HCT116 (cell line): ENCODE measurements at regions not wholly inside any gene's neighbourhood (a gene's known extent, or its start where the extent isn't known, plus 50 kb on each side); places are given as distances from the start of the nearest gene placed in this dataset.

Source experiments
- ATAC-seq: fragments of 200-7000 bp; cut with Tn5 transposase; 2 replicates; pipeline ENCODE4 v1.9.1; 2020; ENCODE audit warnings: mild to moderate bottlenecking, moderate library complexity
- BruUV-seq: library from RNA; stranded (reverse); fragments of 400-500 nt; replicated peaks from 2 replicates; lab custom pipeline; 2021; lab: Mats Ljungman, UMichigan
- CTCF ChIA-PET: fragments of 300-600 bp; sonication (Branson Sonifier 250); formaldehyde crosslinking; loops from one replicate; lab custom pipeline; 2021; ENCODE audit warnings: antibody characterized with exemption; lab: Charles Lee
- POLR2A ChIA-PET: fragments of 300-600, 350-600 bp; sonication (Branson Sonifier 250); formaldehyde crosslinking; loops from one replicate; lab custom pipeline; 2021; ENCODE audit warnings: antibody characterized with exemption; lab: Charles Lee
- RAD21 ChIA-PET, 2 experiments: fragments of 300-600 bp; sonication (Branson Sonifier 250); formaldehyde crosslinking; loops; one replicate each; lab custom pipeline; 2023; ENCODE audit warnings: low total read pairs in 2 of 2; ENCODE audit not compliant: uncharacterized antibody in 2 of 2, unreplicated experiment in 2 of 2, low non-redundant PET in 1 of 2; lab: Charles Lee
- DNase-seq: peaks from one replicate; pipeline ENCODE4 v3.0.0-alpha.2; 2010; ENCODE audit warnings: low read depth, low spot score
- H2AFZ ChIP-seq: fragments of 200-600 bp; shearing (Covaris generic), sonication (generic); 2 replicates; pipeline ENCODE4 v1.6.1; 2017; ENCODE audit warnings: low read depth, mixed run types, mixed read lengths, antibody characterized with exemption, low read length; ENCODE audit not compliant: poor library complexity, severe bottlenecking
- H3K27ac ChIP-seq: 2 replicates; pipeline ENCODE4 v1.5.1; 2012; ENCODE audit warnings: low read depth, low read length
- H3K27me3 ChIP-seq: fragments of 200-600 bp; sonication (generic); 2 replicates; pipeline ENCODE4 v1.6.1; 2016; ENCODE audit warnings: mixed run types, low read length, mixed read lengths; ENCODE audit not compliant: insufficient read depth
- H3K36me3 ChIP-seq, 2 experiments: fragments of 200-500 bp in 1 of 2; fragments of 200-600 bp in 1 of 2; sonication (Bioruptor generic) in 1 of 2; sonication (generic) in 1 of 2; 2 replicates each; pipeline versions ENCODE4 v1.5.1 to v1.6.1; 2014 to 2016; ENCODE audit warnings: low read length in 2 of 2, inconsistent platforms in 1 of 2, mixed read lengths in 1 of 2, mixed run types in 1 of 2; ENCODE audit not compliant: insufficient read depth in 2 of 2, control insufficient read depth in 1 of 2
- H3K4me1 ChIP-seq, 2 experiments: fragments of 200-600 bp in 1 of 2; sonication (generic) in 1 of 2; 2 replicates each; pipeline versions ENCODE4 v1.5.1 to v1.6.1; 2012 to 2017; ENCODE audit warnings: low read length in 2 of 2, inconsistent platforms in 1 of 2, mild to moderate bottlenecking in 1 of 2, mixed read lengths in 1 of 2, mixed run types in 1 of 2, moderate library complexity in 1 of 2; ENCODE audit not compliant: insufficient read depth in 2 of 2, control insufficient read depth in 1 of 2
- H3K4me2 ChIP-seq: fragments of 200-600 bp; sonication (generic); 2 replicates; pipeline ENCODE4 v1.6.1; 2017; ENCODE audit warnings: mixed run types, low read length, mixed read lengths
- H3K4me3 ChIP-seq, 2 experiments: fragments of 200-600 bp in 1 of 2; sonication (generic) in 1 of 2; replicated peaks in 1 of 2; 2 replicates each; pipeline ENCODE4 v1.5.1; 2011 to 2016; ENCODE audit warnings: low read length in 2 of 2, control low read depth in 1 of 2, low read depth in 1 of 2, mild to moderate bottlenecking in 1 of 2, mixed read lengths in 1 of 2, mixed run types in 1 of 2
- H3K79me2 ChIP-seq: fragments of 200-600 bp; sonication (generic); 2 replicates; pipeline ENCODE4 v1.6.1; 2017; ENCODE audit warnings: mild to moderate bottlenecking, mixed run types, low read length, moderate library complexity, mixed read lengths; ENCODE audit not compliant: insufficient read depth
- H3K9ac ChIP-seq: fragments of 200-600 bp; sonication (generic); 2 replicates; pipeline ENCODE4 v1.6.1; 2016; ENCODE audit warnings: low read length, mixed read lengths
- H3K9me2 ChIP-seq: fragments of 200-600 bp; sonication (generic), shearing (Covaris generic); 2 replicates; pipeline ENCODE4 v1.6.1; 2017; ENCODE audit warnings: mixed run types, mild to moderate bottlenecking, moderate library complexity; ENCODE audit not compliant: insufficient read depth
- H3K9me3 ChIP-seq, 2 experiments: fragments of 200-500 bp in 1 of 2; fragments of 200-600 bp in 1 of 2; sonication (Bioruptor generic) in 1 of 2; sonication (generic) in 1 of 2; 2 replicates each; pipeline ENCODE4 v1.6.1; 2014 to 2017; ENCODE audit warnings: low read length in 2 of 2, mixed read lengths in 2 of 2, inconsistent platforms in 1 of 2, low read depth in 1 of 2, mild to moderate bottlenecking in 1 of 2, mixed run types in 1 of 2, moderate library complexity in 1 of 2; ENCODE audit not compliant: control insufficient read depth in 1 of 2, insufficient read depth in 1 of 2
- H4K20me1 ChIP-seq: fragments of 200-600 bp; sonication (generic), shearing (Covaris generic); 2 replicates; pipeline ENCODE4 v1.6.1; 2017; ENCODE audit warnings: mixed run types, mild to moderate bottlenecking, moderate library complexity; ENCODE audit not compliant: insufficient read depth
- CBX3 ChIP-seq: IDR thresholded peaks from 2 replicates; pipeline ENCODE4 v1.6.1; 2012; ENCODE audit warnings: low read depth
- CEBPB ChIP-seq: IDR thresholded peaks from 2 replicates; pipeline ENCODE4 v1.6.1; 2012; ENCODE audit warnings: low read depth
- ELF1 ChIP-seq: IDR thresholded peaks from 2 replicates; pipeline ENCODE4 v1.6.1; 2012; ENCODE audit warnings: low read depth, borderline replicate concordance
- EZH2 ChIP-seq: fragments of 200-600 bp; sonication (generic); IDR thresholded peaks from 2 replicates; pipeline ENCODE4 v1.6.1; 2017; ENCODE audit warnings: antibody characterized with exemption, mixed run types
- EZH2phosphoT487 ChIP-seq: fragments of 200-600 bp; IDR thresholded peaks from 2 replicates; pipeline ENCODE4 v1.6.1; 2018; ENCODE audit warnings: antibody characterized with exemption, borderline replicate concordance
- FOSL1 ChIP-seq: IDR thresholded peaks from 2 replicates; pipeline ENCODE4 v1.6.1; 2012; ENCODE audit warnings: low read depth
- JUND ChIP-seq: IDR thresholded peaks from 2 replicates; pipeline ENCODE4 v1.6.1; 2012
- POLR2A ChIP-seq: IDR thresholded peaks from 2 replicates; pipeline ENCODE4 v1.7.0; 2011; ENCODE audit warnings: borderline replicate concordance; ENCODE audit not compliant: insufficient read depth, insufficient read length; ENCODE audit errors: extremely low read depth
- POLR2AphosphoS5 ChIP-seq: IDR thresholded peaks from 2 replicates; pipeline ENCODE4 v1.6.1; 2011; ENCODE audit warnings: mild to moderate bottlenecking, low read depth, low read length, moderate library complexity
- RAD21 ChIP-seq: IDR thresholded peaks from 2 replicates; pipeline ENCODE4 v1.6.1; 2012; ENCODE audit warnings: low read depth, mild to moderate bottlenecking
- SIN3A ChIP-seq: IDR thresholded peaks from 2 replicates; pipeline ENCODE4 v1.6.1; 2012; ENCODE audit warnings: low read depth
- SP1 ChIP-seq: IDR thresholded peaks from 2 replicates; pipeline ENCODE4 v1.6.1; 2012; ENCODE audit warnings: low read depth
- TCF7L2 ChIP-seq: IDR thresholded peaks from 2 replicates; pipeline ENCODE4 v1.7.0; 2011; ENCODE audit warnings: borderline replicate concordance, inconsistent platforms; ENCODE audit not compliant: insufficient read depth, insufficient read length; ENCODE audit errors: extremely low read depth
- ZFX ChIP-seq: fragments of 450-650 bp; IDR thresholded peaks from 2 replicates; pipeline ENCODE4 v1.6.1; 2017
- ZNF274 ChIP-seq: fragments of 200-500 bp; sonication (Bioruptor generic); IDR thresholded peaks from 2 replicates; pipeline ENCODE4 v1.6.1; 2014; ENCODE audit warnings: mild to moderate bottlenecking, low read depth, low read length, inconsistent platforms
- intact Hi-C: fragments of 100-400 bp; cut with micrococcal nuclease; formaldehyde crosslinking; loops from 2 replicates; pipeline ENCODE4 v1.10.0; 2022
- TF ChIP-seq, protein P1 (sequence below): IDR thresholded peaks from 2 replicates; pipeline ENCODE4 v1.6.1; 2012; ENCODE audit warnings: low read depth
- TF ChIP-seq, protein P2 (sequence below): IDR thresholded peaks from 2 replicates; pipeline ENCODE4 v1.6.1; 2012
- TF ChIP-seq, protein P3 (sequence below): IDR thresholded peaks from 2 replicates; pipeline ENCODE4 v1.6.1; 2012

DNA sequence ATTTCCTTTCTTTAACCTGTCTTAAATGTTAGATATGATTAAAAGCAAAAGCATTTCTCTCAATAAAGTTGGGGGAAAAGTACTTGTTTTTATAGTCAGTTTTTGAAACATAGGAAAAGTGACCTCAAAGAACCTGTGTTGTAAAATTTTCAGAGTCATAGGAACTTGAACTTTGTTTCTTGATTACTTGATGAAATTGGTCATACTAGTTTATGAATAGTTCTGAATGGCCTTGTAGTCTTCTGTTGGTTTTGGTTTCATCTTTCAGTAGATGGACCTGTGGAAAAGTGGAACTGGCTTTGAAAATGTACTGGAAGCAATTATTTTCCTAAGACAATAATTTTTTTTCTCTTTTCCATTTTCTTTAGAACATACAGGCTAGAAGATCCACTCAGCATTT is 222.2 kb upstream of the NUDT6 start (continued):
- TF ChIP-seq, protein P1, sequence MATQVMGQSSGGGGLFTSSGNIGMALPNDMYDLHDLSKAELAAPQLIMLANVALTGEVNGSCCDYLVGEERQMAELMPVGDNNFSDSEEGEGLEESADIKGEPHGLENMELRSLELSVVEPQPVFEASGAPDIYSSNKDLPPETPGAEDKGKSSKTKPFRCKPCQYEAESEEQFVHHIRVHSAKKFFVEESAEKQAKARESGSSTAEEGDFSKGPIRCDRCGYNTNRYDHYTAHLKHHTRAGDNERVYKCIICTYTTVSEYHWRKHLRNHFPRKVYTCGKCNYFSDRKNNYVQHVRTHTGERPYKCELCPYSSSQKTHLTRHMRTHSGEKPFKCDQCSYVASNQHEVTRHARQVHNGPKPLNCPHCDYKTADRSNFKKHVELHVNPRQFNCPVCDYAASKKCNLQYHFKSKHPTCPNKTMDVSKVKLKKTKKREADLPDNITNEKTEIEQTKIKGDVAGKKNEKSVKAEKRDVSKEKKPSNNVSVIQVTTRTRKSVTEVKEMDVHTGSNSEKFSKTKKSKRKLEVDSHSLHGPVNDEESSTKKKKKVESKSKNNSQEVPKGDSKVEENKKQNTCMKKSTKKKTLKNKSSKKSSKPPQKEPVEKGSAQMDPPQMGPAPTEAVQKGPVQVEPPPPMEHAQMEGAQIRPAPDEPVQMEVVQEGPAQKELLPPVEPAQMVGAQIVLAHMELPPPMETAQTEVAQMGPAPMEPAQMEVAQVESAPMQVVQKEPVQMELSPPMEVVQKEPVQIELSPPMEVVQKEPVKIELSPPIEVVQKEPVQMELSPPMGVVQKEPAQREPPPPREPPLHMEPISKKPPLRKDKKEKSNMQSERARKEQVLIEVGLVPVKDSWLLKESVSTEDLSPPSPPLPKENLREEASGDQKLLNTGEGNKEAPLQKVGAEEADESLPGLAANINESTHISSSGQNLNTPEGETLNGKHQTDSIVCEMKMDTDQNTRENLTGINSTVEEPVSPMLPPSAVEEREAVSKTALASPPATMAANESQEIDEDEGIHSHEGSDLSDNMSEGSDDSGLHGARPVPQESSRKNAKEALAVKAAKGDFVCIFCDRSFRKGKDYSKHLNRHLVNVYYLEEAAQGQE: no peak
- TF ChIP-seq ELF1: no peak
- no peak for TF ChIP-seq SP1
- TF ChIP-seq POLR2A: no peak

DNA sequence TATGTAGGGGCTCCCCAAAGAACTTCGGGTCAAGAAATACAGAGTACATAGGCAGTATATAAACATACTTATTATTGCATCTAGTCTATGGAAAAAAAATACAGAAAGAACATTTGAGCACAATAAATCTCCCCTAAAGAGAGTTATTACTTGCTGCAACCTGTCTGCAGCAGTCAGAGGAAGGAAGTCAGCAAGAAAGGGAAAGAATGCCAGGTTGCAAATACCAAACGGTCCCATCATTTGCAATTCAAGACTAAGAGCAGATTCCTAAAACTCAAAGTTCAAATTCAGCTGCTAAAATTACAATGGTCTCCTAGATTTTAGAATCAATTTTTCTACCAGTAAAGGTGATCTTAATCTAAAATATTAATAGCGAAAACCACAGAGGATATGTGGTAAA is 236.2 kb upstream of the NUDT6 start:
- no peaks in the 10 kb centered on the region for H3K9me2 ChIP-seq
- DNase-seq: no peak
- no peak overlapping the region for H3K9ac ChIP-seq
- intact Hi-C loops: no loop called here
- H2AFZ ChIP-seq: no peak overlapping the region
- no peaks in the 10 kb centered on the region for H3K4me1 ChIP-seq
- ChIA-PET POLR2A (no interaction called here), RAD21 (no interaction called here), CTCF (no interaction called here)
- H3K36me3 ChIP-seq: no peaks in the 10 kb centered on the region
- no peaks in the 10 kb centered on the region for H3K27me3 ChIP-seq
- no TSS peak for BruUV-seq
- no peak overlapping the region for H3K4me3 ChIP-seq
- no peak overlapping the region for H3K27ac ChIP-seq
- TF ChIP-seq ZNF274: no peak
- TF ChIP-seq ZFX: no peak
- TF ChIP-seq SP1: no peak
- TF ChIP-seq CBX3: no peak
- TF ChIP-seq RAD21: no peak
- no peak for TF ChIP-seq JUND
- TF ChIP-seq, protein P1: no peak
- TF ChIP-seq CEBPB: no peak
- no peak for TF ChIP-seq TCF7L2
- no peak for TF ChIP-seq EZH2
- TF ChIP-seq EZH2phosphoT487: no peak
- TF ChIP-seq SIN3A: no peak
- no peak for TF ChIP-seq POLR2AphosphoS5
- TF ChIP-seq, protein P2, sequence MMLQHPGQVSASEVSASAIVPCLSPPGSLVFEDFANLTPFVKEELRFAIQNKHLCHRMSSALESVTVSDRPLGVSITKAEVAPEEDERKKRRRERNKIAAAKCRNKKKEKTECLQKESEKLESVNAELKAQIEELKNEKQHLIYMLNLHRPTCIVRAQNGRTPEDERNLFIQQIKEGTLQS: no peak
- TF ChIP-seq FOSL1: no peak
- no peak for TF ChIP-seq ELF1
- TF ChIP-seq, protein P3, sequence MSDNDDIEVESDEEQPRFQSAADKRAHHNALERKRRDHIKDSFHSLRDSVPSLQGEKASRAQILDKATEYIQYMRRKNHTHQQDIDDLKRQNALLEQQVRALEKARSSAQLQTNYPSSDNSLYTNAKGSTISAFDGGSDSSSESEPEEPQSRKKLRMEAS: no peak
- ATAC-seq: no peak
- H3K79me2 ChIP-seq: no peaks in the 10 kb centered on the region
- no peak overlapping the region for H3K4me2 ChIP-seq
- H3K9me3 ChIP-seq: no peaks in the 10 kb centered on the region
- no peaks in the 10 kb centered on the region for H4K20me1 ChIP-seq
